ENCODE measurements at regions not wholly inside any gene's neighbourhood (a gene's known extent, or its start where the extent isn't known, plus 50 kb on each side); places are given as distances from the start of the nearest gene placed in this dataset.

DNA sequence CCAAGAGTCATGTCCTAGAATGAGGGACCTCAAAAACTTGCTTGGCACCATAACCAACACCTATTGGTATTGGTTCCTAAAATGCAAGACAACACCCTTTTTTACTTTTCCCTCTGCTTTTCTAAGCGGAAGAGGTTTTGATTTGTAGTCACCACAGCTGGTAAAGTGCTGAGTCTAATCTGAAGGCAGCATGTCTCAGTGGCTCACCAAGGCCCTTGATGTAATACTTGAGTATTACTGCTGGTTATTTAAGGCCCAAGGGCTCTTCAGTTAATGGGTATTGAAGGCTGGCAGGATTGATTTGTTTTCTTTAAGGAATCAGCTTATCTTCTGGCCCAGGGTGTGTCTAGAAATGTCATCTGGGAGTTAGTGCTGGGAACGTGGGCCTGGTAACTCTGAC lies 735.1 kb downstream of the GLUD2 start:
- TF ChIP-seq, protein P1, sequence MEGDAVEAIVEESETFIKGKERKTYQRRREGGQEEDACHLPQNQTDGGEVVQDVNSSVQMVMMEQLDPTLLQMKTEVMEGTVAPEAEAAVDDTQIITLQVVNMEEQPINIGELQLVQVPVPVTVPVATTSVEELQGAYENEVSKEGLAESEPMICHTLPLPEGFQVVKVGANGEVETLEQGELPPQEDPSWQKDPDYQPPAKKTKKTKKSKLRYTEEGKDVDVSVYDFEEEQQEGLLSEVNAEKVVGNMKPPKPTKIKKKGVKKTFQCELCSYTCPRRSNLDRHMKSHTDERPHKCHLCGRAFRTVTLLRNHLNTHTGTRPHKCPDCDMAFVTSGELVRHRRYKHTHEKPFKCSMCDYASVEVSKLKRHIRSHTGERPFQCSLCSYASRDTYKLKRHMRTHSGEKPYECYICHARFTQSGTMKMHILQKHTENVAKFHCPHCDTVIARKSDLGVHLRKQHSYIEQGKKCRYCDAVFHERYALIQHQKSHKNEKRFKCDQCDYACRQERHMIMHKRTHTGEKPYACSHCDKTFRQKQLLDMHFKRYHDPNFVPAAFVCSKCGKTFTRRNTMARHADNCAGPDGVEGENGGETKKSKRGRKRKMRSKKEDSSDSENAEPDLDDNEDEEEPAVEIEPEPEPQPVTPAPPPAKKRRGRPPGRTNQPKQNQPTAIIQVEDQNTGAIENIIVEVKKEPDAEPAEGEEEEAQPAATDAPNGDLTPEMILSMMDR (IDR thresholded peaks at IDR 0.05), result no peak
- no peak for TF ChIP-seq POLR2A (IDR thresholded peaks at IDR 0.05)
